ENCODE measurements at regions not wholly inside any gene's neighbourhood (a gene's known extent, or its start where the extent isn't known, plus 50 kb on each side); places are given as distances from the start of the nearest gene placed in this dataset.

DNA sequence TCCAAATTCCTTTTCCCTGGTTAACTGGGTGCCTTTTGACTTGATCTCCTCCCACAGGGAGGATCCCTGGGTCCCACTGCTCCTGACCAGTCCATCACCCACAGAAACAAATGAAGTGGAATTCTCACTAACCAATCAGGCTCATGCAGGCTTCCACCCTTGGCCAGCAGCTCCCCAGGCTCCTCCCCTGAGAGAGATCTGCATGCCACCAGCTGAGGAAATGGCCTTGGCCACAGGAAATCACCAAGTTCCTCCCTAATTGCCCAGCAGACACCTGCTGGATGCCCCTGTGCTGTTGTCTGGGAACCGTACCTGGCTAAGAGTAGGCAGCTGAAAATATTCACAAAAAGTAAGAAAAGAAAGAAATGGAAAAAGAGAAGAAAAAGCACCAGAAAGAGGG, 207.4 kb downstream of the NCK2 start:
- Histone ChIP-seq H3K9me3 (ENCODE audit: control insufficient read depth, low read length) (no peaks in the 10 kb centered on the region), H3K36me3 (ENCODE audit: control insufficient read depth, insufficient read depth, low read length) (no peaks in the 10 kb centered on the region), H3K27ac (ENCODE audit: low read depth, low read length) (no peak overlapping the region), H3K9ac (ENCODE audit: extremely low read depth, low read length, poor library complexity, severe bottlenecking) (no peak overlapping the region), H3K4me1 (ENCODE audit: control insufficient read depth, insufficient read depth, low read length) (peaks cover 3% of the 10 kb centered on the region), H3K27me3 (ENCODE audit: control insufficient read depth, insufficient read depth, low read length, poor library complexity, severe bottlenecking) (peaks cover 12% of the 10 kb centered on the region), H3K4me3 (ENCODE audit: low read length) (no peak overlapping the region)
- TF ChIP-seq, protein P1, sequence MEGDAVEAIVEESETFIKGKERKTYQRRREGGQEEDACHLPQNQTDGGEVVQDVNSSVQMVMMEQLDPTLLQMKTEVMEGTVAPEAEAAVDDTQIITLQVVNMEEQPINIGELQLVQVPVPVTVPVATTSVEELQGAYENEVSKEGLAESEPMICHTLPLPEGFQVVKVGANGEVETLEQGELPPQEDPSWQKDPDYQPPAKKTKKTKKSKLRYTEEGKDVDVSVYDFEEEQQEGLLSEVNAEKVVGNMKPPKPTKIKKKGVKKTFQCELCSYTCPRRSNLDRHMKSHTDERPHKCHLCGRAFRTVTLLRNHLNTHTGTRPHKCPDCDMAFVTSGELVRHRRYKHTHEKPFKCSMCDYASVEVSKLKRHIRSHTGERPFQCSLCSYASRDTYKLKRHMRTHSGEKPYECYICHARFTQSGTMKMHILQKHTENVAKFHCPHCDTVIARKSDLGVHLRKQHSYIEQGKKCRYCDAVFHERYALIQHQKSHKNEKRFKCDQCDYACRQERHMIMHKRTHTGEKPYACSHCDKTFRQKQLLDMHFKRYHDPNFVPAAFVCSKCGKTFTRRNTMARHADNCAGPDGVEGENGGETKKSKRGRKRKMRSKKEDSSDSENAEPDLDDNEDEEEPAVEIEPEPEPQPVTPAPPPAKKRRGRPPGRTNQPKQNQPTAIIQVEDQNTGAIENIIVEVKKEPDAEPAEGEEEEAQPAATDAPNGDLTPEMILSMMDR (conservative IDR thresholded peaks at IDR 0.05) = no peak
- Mint-ChIP-seq H3K36me3 (ENCODE audit: low read depth) (no peaks in the 10 kb centered on the region), H3K4me3 (no peak overlapping the region), H3K9me3 (no peaks in the 10 kb centered on the region), H3K27ac (no peak overlapping the region), H3K4me1 (peaks cover 26% of the 10 kb centered on the region), H3K27me3 (ENCODE audit: insufficient read depth) (peaks cover 11% of the 10 kb centered on the region)
- whole genome bisulfite sequencing, 2 experiments (ENCODE audit: insufficient coverage in 1 of 2, insufficient read length in 1 of 2) = 82% methylated on average over 1 of the region's 1 CpG; no CpG with 5 or more reads in 1 of the 2 experiments
- DNase-seq = peak; percentile 65

DNA sequence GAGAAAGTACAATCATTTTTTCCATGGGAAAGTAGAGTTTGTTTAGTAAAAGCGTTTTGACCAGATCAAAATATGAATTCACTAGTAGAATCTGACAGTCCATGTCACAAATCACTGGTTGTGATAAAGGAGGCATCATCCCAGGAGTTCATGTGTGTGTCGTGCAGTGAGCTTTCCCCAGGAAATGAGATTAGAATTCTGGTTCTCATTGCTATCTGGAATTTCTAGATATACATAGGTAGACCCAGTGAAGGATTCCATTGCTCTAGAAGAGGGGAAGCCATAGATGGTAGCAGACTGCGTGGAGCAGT, 206.6 kb downstream of the NCK2 start:
- Mint-ChIP-seq H3K4me3 (no peak overlapping the region), H3K9me3 (no peaks in the 10 kb centered on the region), H3K4me1 (peaks cover 31% of the 10 kb centered on the region), H3K27me3 (ENCODE audit: insufficient read depth) (peaks cover 11% of the 10 kb centered on the region), H3K27ac (peak overlapping the region; percentile 94), H3K36me3 (ENCODE audit: low read depth) (no peaks in the 10 kb centered on the region)
- peaks cover 12% of the 10 kb centered on the region for H3K27me3 ChIP-seq (ENCODE audit: control insufficient read depth, insufficient read depth, low read length, poor library complexity, severe bottlenecking)
- TF ChIP-seq, protein P1 (conservative IDR thresholded peaks at IDR 0.05) = no peak
- no peak overlapping the region for H3K27ac ChIP-seq (ENCODE audit: low read depth, low read length)
- H3K36me3 ChIP-seq (ENCODE audit: control insufficient read depth, insufficient read depth, low read length) = no peaks in the 10 kb centered on the region
- no peak for DNase-seq
- no peak overlapping the region for H3K4me3 ChIP-seq (ENCODE audit: low read length)
- peaks cover 3% of the 10 kb centered on the region for H3K4me1 ChIP-seq (ENCODE audit: control insufficient read depth, insufficient read depth, low read length)
- H3K9me3 ChIP-seq (ENCODE audit: control insufficient read depth, low read length) = no peaks in the 10 kb centered on the region
- 88 to 92% methylated on average over 2 to 3 of the region's 3 CpGs for WGBS, 2 experiments (ENCODE audit: insufficient coverage in 1 of 2, insufficient read length in 1 of 2)
- H3K9ac ChIP-seq (ENCODE audit: extremely low read depth, low read length, poor library complexity, severe bottlenecking) = no peak overlapping the region

DNA sequence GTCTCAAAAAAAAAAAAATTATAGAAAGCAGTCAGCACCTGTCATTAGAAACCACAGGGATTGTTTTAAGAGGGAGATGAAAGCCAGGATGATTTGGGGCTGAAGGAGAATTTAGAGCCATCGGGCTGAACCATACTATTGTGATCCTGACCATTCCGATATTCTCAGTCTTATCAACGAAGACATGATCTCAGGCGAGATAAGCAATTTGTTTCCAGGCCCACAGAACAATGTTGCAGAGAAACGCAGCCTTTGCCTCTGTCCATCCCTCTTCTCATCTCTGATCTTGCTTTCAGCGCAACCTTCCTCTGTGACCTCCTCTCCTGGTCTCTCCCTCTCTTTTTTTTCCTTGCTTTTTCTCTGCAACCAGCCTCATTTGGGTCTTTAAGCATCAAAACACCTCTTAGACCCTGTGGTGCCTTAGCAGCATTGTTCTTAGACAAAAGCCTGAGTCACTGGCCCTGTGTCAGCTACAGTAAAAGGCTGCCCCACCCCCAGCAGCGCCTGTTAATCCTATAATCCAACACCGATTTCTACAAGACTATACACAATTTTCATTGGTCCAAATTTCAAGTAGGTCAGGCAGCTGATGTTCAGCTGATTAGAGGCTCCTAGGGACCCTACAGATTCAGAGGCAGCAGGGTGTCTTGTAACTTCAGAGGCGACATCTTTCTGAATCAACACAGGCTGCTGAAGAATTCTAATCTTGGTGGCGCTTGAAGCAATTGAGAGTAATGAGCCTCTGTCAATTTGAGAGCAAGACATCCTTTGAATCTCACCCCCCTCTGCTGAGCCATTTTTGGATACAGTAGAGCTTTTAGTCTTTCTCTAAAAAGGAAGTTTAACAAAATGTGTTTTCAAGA, 206.0 kb downstream of the NCK2 start:
- no peaks in the 10 kb centered on the region for H3K36me3 ChIP-seq (ENCODE audit: control insufficient read depth, insufficient read depth, low read length)
- H3K27ac ChIP-seq (ENCODE audit: low read depth, low read length) = peak overlapping the region; percentile 12
- Mint-ChIP-seq H3K4me3 (peak overlapping the region; percentile 33), H3K36me3 (ENCODE audit: low read depth) (no peaks in the 10 kb centered on the region), H3K9me3 (no peaks in the 10 kb centered on the region), H3K4me1 (peaks cover 32% of the 10 kb centered on the region), H3K27me3 (ENCODE audit: insufficient read depth) (peaks cover 11% of the 10 kb centered on the region), H3K27ac (peak overlapping the region; percentile 94)
- no peak overlapping the region for H3K4me3 ChIP-seq (ENCODE audit: low read length)
- TF ChIP-seq, protein P1 (conservative IDR thresholded peaks at IDR 0.05) = no peak
- 28% methylated on average over 10 of the region's 10 CpGs for WGBS, 2 experiments (ENCODE audit: insufficient coverage in 1 of 2, insufficient read length in 1 of 2)
- H3K4me1 ChIP-seq (ENCODE audit: control insufficient read depth, insufficient read depth, low read length) = peaks cover 3% of the 10 kb centered on the region
- DNase-seq = peak; percentile 92
- H3K9ac ChIP-seq (ENCODE audit: extremely low read depth, low read length, poor library complexity, severe bottlenecking) = no peak overlapping the region
- H3K9me3 ChIP-seq (ENCODE audit: control insufficient read depth, low read length) = no peaks in the 10 kb centered on the region
- peaks cover 7% of the 10 kb centered on the region for H3K27me3 ChIP-seq (ENCODE audit: control insufficient read depth, insufficient read depth, low read length, poor library complexity, severe bottlenecking)

All from endodermal cell (in vitro differentiated cells).